HepG2 (cell line): ENCODE measurements at regions not wholly inside any gene's neighbourhood (a gene's known extent, or its start where the extent isn't known, plus 50 kb on each side); places are given as distances from the start of the nearest gene placed in this dataset.

ENCODE experiments used
- ATAC-seq: fragments of 200-7000 bp; cut with Tn5 transposase; 3 replicates; pipeline ENCODE4 v1.9.1; 2020; ENCODE audit warnings: mild to moderate bottlenecking, moderate library complexity
- BruUV-seq: library from RNA; stranded (reverse); fragments of 400-500 nt; replicated peaks from 2 replicates; lab custom pipeline; 2021; lab: Mats Ljungman, UMichigan
- CTCF ChIA-PET: fragments of 300-600 bp; formaldehyde crosslinking; extraction: SDS; loops from one replicate; lab custom pipeline; 2021; ENCODE audit warnings: low total read pairs, inconsistent platforms, low intra/inter-chr PET ratio; lab: Yijun Ruan, JAX
- POLR2A ChIA-PET: fragments of 350-600 bp; sonication (Branson Sonifier 250); formaldehyde crosslinking; loops from one replicate; lab custom pipeline; 2020; ENCODE audit warnings: antibody characterized with exemption, inconsistent platforms; lab: Yijun Ruan, JAX
- DNase-seq: peaks from one replicate; pipeline ENCODE4 v3.0.0-alpha.2; 2015; ENCODE audit warnings: low spot score
- FAIRE-seq: peaks from 3 replicates; lab custom pipeline; 2011; peaks lifted over from hg19 to GRCh38; lab: Jason Lieb, UNC
- H2AFZ ChIP-seq: one replicate; pipeline ENCODE4 v1.6.1; 2011; ENCODE audit warnings: low read length, inconsistent platforms
- H3K27ac ChIP-seq: fragments of 300-600 bp; 3 replicates; pipeline ENCODE4 v1.8.0; 2011; ENCODE audit warnings: mixed run types, mild to moderate bottlenecking, mixed read lengths, low read length, inconsistent platforms; ENCODE audit not compliant: insufficient read depth; ENCODE audit errors: extremely low read length
- H3K27me3 ChIP-seq, 2 experiments: fragments of 200-600 bp in 1 of 2; 2 replicates in 1 of 2; 3 replicates in 1 of 2; pipeline versions ENCODE4 v1.6.0 to v1.8.0; 2011; ENCODE audit warnings: low read length in 2 of 2, mild to moderate bottlenecking in 2 of 2, moderate library complexity in 2 of 2, inconsistent platforms in 1 of 2; ENCODE audit not compliant: insufficient read depth in 2 of 2, control insufficient read depth in 1 of 2
- H3K36me3 ChIP-seq, 2 experiments: fragments of 200-600 bp in 1 of 2; replicated peaks in 1 of 2; 2 replicates in 1 of 2; 3 replicates in 1 of 2; pipeline versions ENCODE4 v1.5.1 to v1.8.0; 2011; ENCODE audit warnings: low read length in 2 of 2, inconsistent platforms in 1 of 2; ENCODE audit not compliant: insufficient read depth in 2 of 2, control insufficient read depth in 1 of 2
- H3K4me1 ChIP-seq: 2 replicates; pipeline ENCODE4 v1.5.1; 2012; ENCODE audit warnings: low read length, inconsistent platforms; ENCODE audit not compliant: insufficient read depth
- H3K4me2 ChIP-seq: 2 replicates; pipeline ENCODE4 v1.6.0; 2011; ENCODE audit warnings: low read depth, low read length, inconsistent platforms
- H3K4me3 ChIP-seq, 3 experiments: fragments of 200-600 bp in 1 of 3; sonication (generic), shearing (Covaris generic) in 1 of 3; replicated peaks in 1 of 3; 2 replicates each; pipeline ENCODE4 v1.5.1; 2011 to 2016; ENCODE audit warnings: low read length in 3 of 3, inconsistent platforms in 2 of 3, low read depth in 2 of 3, mild to moderate bottlenecking in 2 of 3, control low read depth in 1 of 3, mixed read lengths in 1 of 3; ENCODE audit not compliant: insufficient read depth in 1 of 3
- H3K79me2 ChIP-seq: one replicate; pipeline ENCODE4 v1.6.1; 2011; ENCODE audit warnings: low read length, inconsistent platforms; ENCODE audit not compliant: insufficient read depth
- H3K9ac ChIP-seq: 2 replicates; pipeline ENCODE4 v1.6.0; 2011; ENCODE audit warnings: mild to moderate bottlenecking, low read depth, low read length, inconsistent platforms; ENCODE audit not compliant: insufficient read depth
- H3K9me3 ChIP-seq: 2 replicates; pipeline ENCODE4 v1.5.1; 2012; ENCODE audit warnings: mild to moderate bottlenecking, low read length
- H4K20me1 ChIP-seq: 2 replicates; pipeline ENCODE4 v1.6.0; 2011; ENCODE audit warnings: inconsistent platforms, mild to moderate bottlenecking, low read length, moderate library complexity; ENCODE audit not compliant: insufficient read depth
- CREB1 ChIP-seq, 2 experiments: fragments of 450-650 bp in 1 of 2; IDR thresholded peaks; 2 replicates each; pipeline ENCODE4 v1.6.1; 2016 to 2017; ENCODE audit warnings: control low read depth in 1 of 2, mild to moderate bottlenecking in 1 of 2, missing compliant biosample characterization in 1 of 2, missing genetic modification characterization in 1 of 2
- DNMT3B ChIP-seq: conservative IDR thresholded peaks from 2 replicates; pipeline ENCODE4 v1.6.1; 2016; ENCODE audit warnings: missing biosample characterization, control low read depth
- HHEX ChIP-seq: IDR thresholded peaks from 2 replicates; pipeline ENCODE4 v1.6.1; 2016; ENCODE audit warnings: control low read depth
- HNRNPK ChIP-seq: fragments of 200-400 bp; formaldehyde crosslinking; IDR thresholded peaks from 2 replicates; pipeline ENCODE4 v1.6.1; 2018; ENCODE audit warnings: low read length, low read depth, moderate library complexity, mild to moderate bottlenecking; ENCODE audit not compliant: poor library complexity, severe bottlenecking
- KLF11 ChIP-seq: IDR thresholded peaks from 2 replicates; pipeline ENCODE4 v1.6.1; 2016; ENCODE audit warnings: missing compliant biosample characterization
- NR2F6 ChIP-seq, 2 experiments: IDR thresholded peaks; 2 replicates each; pipeline ENCODE4 v1.6.1; 2016; ENCODE audit warnings: antibody characterized with exemption in 1 of 2, mild to moderate bottlenecking in 1 of 2
- ZKSCAN8 ChIP-seq: IDR thresholded peaks from 2 replicates; pipeline ENCODE4 v1.6.1; 2016; ENCODE audit warnings: borderline replicate concordance, missing genetic modification reagents, missing compliant biosample characterization
- ZNF552 ChIP-seq: sonication (generic); formaldehyde crosslinking; IDR thresholded peaks from 2 replicates; pipeline ENCODE4 v1.9.0; 2022; ENCODE audit warnings: missing genetic modification reagents, mild to moderate bottlenecking, borderline replicate concordance
- ZNF746 ChIP-seq: sonication (generic); formaldehyde crosslinking; IDR thresholded peaks from 2 replicates; pipeline ENCODE4 v1.8.0; 2022; ENCODE audit warnings: mild to moderate bottlenecking, missing genetic modification reagents
- WGBS: methylation state at CpG from one replicate; pipeline ENCODE4 v1.1.6; 2017; ENCODE audit warnings: low lambda C conversion rate; 5-methylcytosine and 5-hydroxymethylcytosine counted together
- in situ Hi-C: cut with HindIII; loops from 2 replicates; pipeline ENCODE4 v1.10.0; 2017; ENCODE audit warnings: low pct_unique_long_range_greater_than_20kb; ENCODE audit not compliant: extremely low pct_ligation_motif_present
- intact Hi-C: fragments of 100-400 bp; cut with micrococcal nuclease; formaldehyde crosslinking; loops from one replicate; pipeline ENCODE4 v1.10.0; 2022; ENCODE audit not compliant: unreplicated experiment
- TF ChIP-seq, protein P1 (sequence below): sonication (generic); formaldehyde crosslinking; IDR thresholded peaks from 2 replicates; pipeline ENCODE4 v1.4.0; 2020; ENCODE audit warnings: missing genetic modification reagents
- TF ChIP-seq, protein P2 (sequence below): sonication (generic); formaldehyde crosslinking; IDR thresholded peaks from one replicate; pipeline ENCODE4 v1.5.1; 2020; ENCODE audit warnings: mild to moderate bottlenecking, missing genetic modification reagents; ENCODE audit errors: not compliant biosample characterization
- TF ChIP-seq, protein P3 (sequence below): sonication (generic); formaldehyde crosslinking; IDR thresholded peaks from 2 replicates; pipeline ENCODE4 v1.5.0; 2020; ENCODE audit warnings: mild to moderate bottlenecking, missing genetic modification reagents
- TF ChIP-seq, protein P4 (sequence below): IDR thresholded peaks from 2 replicates; pipeline ENCODE4 v1.6.1; 2016

- intact Hi-C loops (loop anchor here (5.0 kb wide), 1 partner anchor 324 kb away; no protein-coding TSS in a partner anchor), in situ Hi-C loops (no loop called here)
- Histone ChIP-seq H3K79me2 (no peaks in the 10 kb centered on the region), H2AFZ (no peak overlapping the region), H3K4me2 (no peak overlapping the region), H3K27ac (no peak overlapping the region), H3K9ac (no peak overlapping the region), H3K9me3 (no peaks in the 10 kb centered on the region), H3K4me1 (no peaks in the 10 kb centered on the region), H3K4me3 (no peak overlapping the region), H3K27me3 (0 out of 5 replicates have a peak, but pooled peaks cover 0 to 4% of the 10 kb centered on the region in 2 experiments), H3K36me3 (no peaks in the 10 kb centered on the region), H4K20me1 (no peaks in the 10 kb centered on the region)
- ATAC-seq (no peak), DNase-seq (no peak), FAIRE-seq (no peak)
- ChIA-PET POLR2A (no interaction called here), CTCF (no interaction called here)
- BruUV-seq = no TSS peak
- 34% methylated on average over 13 of the region's 13 CpGs for WGBS
- TF ChIP-seq HHEX (CRISPR knock-in tag) (no peak), CREB1 (IDR thresholded peaks at IDR 0.05) (no peak), CREB1 (CRISPR knock-in tag; IDR thresholded peaks at IDR 0.05) (no peak), DNMT3B (CRISPR knock-in tag) (no peak), ZNF552 (CRISPR knock-in tag) (no peak), ZKSCAN8 (CRISPR knock-in tag) (no peak), ZNF746 (no peak), HNRNPK (no peak), NR2F6 (IDR thresholded peaks at IDR 0.05) (no peak), NR2F6 (CRISPR knock-in tag; IDR thresholded peaks at IDR 0.05) (no peak), KLF11 (no peak)
- TF ChIP-seq, protein P1, sequence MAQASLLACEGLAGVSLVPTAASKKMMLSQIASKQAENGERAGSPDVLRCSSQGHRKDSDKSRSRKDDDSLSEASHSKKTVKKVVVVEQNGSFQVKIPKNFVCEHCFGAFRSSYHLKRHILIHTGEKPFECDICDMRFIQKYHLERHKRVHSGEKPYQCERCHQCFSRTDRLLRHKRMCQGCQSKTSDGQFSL = no peak
- TF ChIP-seq, protein P2, sequence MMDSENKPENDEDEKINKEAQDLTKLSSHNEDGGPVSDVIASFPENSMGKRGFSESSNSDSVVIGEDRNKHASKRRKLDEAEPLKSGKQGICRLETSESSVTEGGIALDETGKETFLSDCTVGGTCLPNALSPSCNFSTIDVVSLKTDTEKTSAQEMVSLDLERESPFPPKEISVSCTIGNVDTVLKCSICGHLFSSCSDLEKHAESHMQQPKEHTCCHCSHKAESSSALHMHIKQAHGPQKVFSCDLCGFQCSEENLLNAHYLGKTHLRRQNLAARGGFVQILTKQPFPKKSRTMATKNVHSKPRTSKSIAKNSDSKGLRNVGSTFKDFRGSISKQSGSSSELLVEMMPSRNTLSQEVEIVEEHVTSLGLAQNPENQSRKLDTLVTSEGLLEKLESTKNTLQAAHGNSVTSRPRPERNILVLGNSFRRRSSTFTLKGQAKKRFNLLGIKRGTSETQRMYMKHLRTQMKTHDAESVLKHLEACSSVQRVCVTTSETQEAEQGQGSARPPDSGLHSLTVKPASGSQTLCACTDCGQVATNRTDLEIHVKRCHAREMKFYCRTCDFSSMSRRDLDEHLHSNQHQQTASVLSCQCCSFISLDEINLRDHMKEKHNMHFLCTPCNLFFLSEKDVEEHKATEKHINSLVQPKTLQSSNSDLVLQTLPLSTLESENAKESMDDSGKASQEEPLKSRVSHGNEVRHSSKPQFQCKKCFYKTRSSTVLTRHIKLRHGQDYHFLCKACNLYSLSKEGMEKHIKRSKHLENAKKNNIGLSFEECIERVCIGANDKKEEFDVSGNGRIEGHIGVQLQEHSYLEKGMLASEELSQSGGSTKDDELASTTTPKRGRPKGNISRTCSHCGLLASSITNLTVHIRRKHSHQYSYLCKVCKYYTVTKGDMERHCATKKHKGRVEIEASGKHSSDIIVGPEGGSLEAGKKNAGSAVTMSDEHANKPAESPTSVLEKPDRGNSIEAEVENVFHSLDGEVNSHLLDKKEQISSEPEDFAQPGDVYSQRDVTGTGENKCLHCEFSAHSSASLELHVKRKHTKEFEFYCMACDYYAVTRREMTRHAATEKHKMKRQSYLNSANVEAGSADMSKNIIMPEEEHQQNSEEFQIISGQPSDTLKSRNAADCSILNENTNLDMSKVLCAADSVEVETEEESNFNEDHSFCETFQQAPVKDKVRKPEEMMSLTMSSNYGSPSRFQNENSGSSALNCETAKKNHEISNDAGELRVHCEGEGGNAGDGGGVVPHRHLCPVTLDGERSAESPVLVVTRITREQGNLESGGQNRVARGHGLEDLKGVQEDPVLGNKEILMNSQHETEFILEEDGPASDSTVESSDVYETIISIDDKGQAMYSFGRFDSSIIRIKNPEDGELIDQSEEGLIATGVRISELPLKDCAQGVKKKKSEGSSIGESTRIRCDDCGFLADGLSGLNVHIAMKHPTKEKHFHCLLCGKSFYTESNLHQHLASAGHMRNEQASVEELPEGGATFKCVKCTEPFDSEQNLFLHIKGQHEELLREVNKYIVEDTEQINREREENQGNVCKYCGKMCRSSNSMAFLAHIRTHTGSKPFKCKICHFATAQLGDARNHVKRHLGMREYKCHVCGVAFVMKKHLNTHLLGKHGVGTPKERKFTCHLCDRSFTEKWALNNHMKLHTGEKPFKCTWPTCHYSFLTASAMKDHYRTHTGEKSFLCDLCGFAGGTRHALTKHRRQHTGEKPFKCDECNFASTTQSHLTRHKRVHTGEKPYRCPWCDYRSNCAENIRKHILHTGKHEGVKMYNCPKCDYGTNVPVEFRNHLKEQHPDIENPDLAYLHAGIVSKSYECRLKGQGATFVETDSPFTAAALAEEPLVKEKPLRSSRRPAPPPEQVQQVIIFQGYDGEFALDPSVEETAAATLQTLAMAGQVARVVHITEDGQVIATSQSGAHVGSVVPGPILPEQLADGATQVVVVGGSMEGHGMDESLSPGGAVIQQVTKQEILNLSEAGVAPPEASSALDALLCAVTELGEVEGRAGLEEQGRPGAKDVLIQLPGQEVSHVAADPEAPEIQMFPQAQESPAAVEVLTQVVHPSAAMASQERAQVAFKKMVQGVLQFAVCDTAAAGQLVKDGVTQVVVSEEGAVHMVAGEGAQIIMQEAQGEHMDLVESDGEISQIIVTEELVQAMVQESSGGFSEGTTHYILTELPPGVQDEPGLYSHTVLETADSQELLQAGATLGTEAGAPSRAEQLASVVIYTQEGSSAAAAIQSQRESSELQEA = no peak
- TF ChIP-seq, protein P3, sequence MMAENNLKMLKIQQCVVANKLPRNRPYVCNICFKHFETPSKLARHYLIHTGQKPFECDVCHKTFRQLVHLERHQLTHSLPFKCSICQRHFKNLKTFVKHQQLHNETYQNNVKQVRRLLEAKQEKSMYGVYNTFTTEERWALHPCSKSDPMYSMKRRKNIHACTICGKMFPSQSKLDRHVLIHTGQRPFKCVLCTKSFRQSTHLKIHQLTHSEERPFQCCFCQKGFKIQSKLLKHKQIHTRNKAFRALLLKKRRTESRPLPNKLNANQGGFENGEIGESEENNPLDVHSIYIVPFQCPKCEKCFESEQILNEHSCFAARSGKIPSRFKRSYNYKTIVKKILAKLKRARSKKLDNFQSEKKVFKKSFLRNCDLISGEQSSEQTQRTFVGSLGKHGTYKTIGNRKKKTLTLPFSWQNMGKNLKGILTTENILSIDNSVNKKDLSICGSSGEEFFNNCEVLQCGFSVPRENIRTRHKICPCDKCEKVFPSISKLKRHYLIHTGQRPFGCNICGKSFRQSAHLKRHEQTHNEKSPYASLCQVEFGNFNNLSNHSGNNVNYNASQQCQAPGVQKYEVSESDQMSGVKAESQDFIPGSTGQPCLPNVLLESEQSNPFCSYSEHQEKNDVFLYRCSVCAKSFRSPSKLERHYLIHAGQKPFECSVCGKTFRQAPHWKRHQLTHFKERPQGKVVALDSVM (CRISPR knock-in tag) = no peak
- TF ChIP-seq, protein P4, sequence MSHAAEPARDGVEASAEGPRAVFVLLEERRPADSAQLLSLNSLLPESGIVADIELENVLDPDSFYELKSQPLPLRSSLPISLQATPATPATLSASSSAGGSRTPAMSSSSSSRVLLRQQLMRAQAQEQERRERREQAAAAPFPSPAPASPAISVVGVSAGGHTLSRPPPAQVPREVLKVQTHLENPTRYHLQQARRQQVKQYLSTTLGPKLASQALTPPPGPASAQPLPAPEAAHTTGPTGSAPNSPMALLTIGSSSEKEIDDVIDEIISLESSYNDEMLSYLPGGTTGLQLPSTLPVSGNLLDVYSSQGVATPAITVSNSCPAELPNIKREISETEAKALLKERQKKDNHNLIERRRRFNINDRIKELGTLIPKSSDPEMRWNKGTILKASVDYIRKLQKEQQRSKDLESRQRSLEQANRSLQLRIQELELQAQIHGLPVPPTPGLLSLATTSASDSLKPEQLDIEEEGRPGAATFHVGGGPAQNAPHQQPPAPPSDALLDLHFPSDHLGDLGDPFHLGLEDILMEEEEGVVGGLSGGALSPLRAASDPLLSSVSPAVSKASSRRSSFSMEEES = no peak
Measured at GRCh38 chr2:196433116-196433515, 206.4 kb upstream of the CCDC150 start.
